SW480 (cell line): ENCODE measurements at regions not wholly inside any gene's neighbourhood (a gene's known extent, or its start where the extent isn't known, plus 50 kb on each side); places are given as distances from the start of the nearest gene placed in this dataset.

Source experiments
- DNase-seq: peaks from one replicate; pipeline ENCODE4 v3.0.0-alpha.2; 2016; ENCODE audit warnings: low spot score

DNA sequence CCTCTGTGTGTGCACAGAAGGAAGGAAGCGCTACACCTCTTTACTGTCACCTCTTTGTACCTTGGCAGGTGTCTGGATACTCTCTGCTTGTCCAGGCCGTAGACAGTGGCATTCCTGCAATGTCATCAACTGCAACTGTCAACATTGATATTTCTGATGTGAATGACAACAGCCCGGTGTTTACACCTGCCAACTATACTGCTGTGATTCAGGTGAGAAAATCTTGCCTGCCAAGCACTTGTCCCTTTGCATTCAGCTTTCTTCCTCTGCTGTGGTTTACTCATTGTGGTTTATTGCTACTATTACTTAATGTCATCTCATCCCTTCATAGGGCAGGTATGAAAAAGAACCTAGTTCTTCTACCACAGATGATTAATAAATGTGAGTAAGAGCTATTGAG lies 131.9 kb upstream of the MTNR1B start:
- no peak for DNase-seq

- no peak for DNase-seq
These were observed 130.6 kb upstream of the MTNR1B start for GRCh38 chr11:92838759-92839310.

- no peak for DNase-seq
These were observed 130.0 kb upstream of the MTNR1B start for GRCh38 chr11:92839450-92839849.

GRCh38 chr11:92841719-92842118 lies 127.7 kb upstream of the MTNR1B start:
- no peak for DNase-seq

DNA sequence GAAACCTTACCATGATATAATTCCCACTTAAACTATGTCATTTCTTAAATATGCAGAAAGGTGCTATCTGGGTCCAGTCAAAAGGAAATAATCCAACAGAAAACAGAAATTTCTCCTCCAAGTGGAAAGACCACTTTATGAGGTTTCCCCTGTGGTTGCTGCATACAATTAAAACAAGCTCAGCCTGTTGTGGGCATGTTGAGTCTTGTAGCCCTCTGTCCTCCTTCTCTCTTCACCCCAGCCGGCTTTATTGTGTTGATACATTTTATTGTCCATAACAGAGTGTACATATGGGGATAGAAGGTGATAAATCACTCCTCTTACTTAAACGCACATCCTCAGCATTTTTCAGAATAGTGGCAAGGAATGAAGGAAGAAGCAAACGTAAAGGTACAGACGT lies 126.0 kb upstream of the MTNR1B start:
- DNase-seq: no peak

DNA sequence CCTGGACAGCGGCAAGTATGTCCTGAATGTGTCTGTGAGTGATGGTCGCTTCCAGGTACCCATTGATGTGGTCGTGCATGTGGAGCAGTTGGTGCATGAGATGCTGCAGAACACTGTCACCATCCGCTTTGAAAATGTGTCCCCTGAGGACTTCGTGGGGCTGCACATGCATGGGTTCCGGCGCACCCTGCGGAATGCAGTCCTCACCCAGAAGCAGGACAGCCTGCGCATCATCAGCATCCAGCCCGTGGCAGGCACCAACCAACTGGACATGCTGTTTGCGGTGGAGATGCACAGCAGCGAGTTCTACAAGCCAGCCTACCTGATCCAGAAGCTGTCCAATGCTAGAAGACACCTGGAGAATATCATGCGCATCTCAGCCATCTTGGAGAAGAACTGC lies 125.3 kb upstream of the MTNR1B start:
- no peak for DNase-seq

DNA sequence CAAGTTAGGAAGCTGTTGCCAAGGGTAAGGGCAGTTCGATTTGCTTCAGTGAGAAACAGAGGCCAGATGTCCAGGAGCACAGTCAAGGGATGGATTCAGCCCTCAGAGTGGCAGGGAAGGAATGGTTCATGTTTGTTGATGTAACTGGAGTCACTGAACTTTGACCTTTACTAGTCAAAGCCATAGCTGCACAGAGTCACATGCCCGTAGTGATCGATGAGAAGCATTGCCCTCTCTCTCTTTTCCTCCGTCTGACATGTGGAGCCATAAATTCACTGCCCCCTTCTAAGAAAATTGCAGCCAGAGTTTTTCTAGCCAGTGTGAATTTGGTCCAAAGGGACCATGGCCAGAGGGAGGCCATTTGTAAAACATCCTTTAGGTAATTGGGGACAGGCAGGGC lies 124.1 kb upstream of the MTNR1B start:
- DNase-seq: no peak

DNA sequence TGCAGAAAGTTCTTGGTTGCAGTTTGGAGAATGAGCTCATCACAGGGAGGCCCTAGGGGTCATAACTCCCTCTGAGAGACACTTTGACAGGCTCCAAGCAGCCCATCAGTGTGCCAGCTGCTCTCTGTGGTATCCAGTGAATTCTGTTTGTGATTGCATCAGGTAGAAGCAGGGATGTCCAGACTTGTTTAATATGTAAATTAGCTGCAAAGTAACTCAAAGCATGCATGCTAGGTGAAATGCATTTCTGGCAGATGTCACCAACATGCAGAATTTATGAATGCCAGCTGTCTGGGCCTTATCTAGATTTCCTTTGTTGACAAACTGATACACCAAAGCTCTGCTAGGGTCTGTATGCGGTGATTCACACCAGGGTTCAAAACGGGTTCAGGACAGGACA lies 123.6 kb upstream of the MTNR1B start:
- no peak for DNase-seq

GRCh38 chr11:92846491-92847125 lies 122.8 kb upstream of the MTNR1B start:
- no peak for DNase-seq

DNA sequence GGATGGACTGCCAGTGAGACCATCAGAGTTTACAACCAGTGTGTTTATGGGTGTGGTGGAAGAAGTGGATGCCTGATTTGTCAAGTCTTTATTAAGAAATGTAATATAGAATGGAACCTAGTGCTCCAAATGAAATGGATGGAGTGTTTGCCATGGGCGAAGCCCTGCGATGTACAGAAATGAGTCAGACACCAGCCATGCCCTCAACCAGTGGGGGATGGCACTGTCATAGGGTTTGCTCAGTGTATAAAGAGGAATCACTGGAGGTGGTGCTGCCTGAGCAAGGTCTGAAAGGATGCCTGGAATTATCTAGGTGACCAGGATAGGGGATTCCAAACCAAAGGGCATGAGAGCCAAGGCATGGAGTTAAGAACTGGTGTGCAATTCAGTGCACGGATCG lies 120.9 kb upstream of the MTNR1B start:
- no peak for DNase-seq

GRCh38 chr11:92850296-92850826 lies 119.1 kb upstream of the MTNR1B start:
- DNase-seq: no peak

- DNase-seq: no peak
These were observed 117.2 kb upstream of the MTNR1B start for GRCh38 chr11:92852229-92852628.

GRCh38 chr11:92852946-92853345 lies 116.5 kb upstream of the MTNR1B start:
- DNase-seq: no peak

DNA sequence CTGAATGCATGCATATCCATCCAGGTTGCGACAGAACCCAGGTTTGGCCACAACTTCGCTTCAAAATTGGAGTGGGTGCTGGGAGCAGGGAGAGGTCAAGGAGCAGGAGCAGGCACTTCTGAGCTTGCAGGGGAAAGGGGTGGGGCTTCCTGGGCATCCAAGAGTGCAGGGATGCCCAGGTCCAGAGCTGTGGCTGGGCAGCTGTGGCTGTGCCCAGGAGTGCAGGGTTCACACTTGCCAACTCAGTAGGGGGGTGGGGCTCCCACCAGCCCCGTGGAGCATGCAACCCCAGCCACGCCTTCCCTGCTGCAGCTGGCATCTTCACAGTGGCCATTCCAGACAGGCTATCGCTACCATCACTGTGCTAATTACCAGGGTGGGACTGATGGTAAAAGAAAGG lies 115.3 kb upstream of the MTNR1B start:
- DNase-seq: no peak

DNA sequence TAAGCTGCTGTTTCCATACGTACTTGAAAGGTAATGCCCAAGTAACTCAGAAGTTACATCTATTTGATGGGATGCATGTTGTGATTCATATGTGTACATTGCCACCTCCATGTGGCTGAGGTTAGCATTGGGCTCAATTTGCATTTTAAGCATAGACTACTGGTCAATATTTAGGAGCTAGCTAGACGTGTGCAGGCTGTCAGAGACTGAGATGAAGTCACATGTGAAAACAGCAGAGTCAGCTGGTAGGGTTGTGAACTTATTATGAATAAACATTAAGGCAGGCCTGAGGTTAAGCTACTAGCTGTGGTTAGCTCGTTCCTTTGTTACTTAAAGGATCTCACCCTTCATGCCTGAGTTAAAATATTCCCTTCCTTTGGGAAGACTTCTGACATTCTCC lies 114.5 kb upstream of the MTNR1B start:
- DNase-seq: no peak

GRCh38 chr11:92855607-92856405 lies 113.6 kb upstream of the MTNR1B start:
- DNase-seq: no peak

GRCh38 chr11:92857407-92857806 lies 112.0 kb upstream of the MTNR1B start:
- no peak for DNase-seq

- DNase-seq: no peak
These were observed 110.2 kb upstream of the MTNR1B start for GRCh38 chr11:92859156-92859690.

DNA sequence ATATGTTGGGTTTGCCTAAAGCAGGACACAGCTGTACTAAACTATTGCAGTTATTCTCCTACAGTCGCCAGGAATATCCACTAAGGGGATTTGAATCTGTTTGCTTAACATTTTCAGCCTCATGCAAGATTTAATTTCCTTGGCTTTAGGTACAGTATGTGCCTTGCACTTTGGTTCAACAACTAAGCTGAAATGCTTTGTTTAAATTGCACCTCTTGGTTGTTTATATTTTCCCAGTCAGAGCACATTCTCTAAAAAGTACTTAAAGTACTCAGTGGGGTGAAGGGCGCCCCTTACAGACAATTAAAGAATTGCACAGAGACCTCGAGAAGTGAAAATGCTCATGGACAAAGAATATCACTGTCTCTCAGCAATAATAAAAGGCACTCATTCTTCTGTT lies 107.8 kb upstream of the MTNR1B start:
- no peak for DNase-seq

- DNase-seq: no peak
These were observed 104.1 kb upstream of the MTNR1B start for GRCh38 chr11:92865352-92865751.

DNA sequence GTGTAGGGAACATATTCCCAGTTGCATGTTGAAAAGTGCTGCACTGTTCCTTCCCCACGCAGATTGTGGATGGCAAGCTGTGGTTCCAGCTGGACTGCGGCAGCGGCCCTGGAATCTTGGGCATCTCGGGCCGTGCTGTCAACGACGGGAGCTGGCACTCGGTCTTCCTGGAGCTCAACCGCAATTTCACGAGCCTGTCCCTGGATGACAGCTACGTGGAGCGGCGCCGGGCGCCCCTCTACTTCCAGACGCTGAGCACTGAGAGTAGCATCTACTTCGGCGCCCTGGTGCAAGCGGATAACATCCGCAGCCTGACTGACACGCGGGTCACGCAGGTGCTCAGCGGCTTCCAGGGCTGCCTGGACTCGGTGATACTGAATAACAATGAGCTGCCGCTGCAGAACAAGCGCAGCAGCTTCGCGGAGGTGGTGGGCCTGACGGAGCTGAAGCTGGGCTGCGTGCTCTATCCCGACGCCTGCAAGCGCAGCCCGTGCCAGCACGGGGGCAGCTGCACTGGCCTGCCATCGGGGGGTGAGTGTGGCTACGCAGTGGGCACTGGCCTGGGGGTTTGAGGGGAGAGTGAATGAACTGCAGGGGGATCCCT lies 102.7 kb upstream of the MTNR1B start:
- no peak for DNase-seq

DNA sequence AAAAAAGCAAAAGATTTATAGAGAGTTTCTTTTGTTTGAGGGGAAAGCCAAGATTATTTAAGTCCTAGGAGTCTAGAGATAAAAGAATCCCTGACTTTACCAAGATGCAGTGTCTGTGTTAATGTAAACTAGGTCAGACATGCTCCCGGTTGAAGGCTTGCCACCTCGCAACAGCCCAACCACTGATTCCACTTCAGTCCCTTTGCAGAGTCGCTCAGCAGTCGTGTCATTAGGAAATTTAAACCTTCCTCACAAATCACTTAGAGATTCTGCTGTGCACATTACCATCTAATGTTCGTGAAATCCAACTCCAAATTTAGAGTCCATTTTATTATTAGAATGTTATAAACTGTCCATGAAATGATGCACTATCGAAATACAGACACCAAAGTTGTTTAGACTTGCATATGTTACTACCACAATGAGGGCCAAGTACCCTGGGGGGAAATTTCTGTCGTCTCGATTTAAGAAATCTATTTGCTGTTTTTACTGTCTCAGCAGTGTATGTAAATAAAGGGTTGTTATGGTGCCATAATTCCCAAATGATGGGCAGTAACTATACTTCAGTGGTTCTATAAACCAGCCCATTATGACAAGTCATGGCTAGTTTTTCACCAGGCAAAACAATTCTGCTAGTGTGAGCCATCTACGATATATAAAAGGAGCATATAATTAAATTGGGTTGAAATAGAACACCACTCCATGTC lies 101.4 kb upstream of the MTNR1B start:
- DNase-seq: no peak
